ENCODE measurements at regions not wholly inside any gene's neighbourhood (a gene's known extent, or its start where the extent isn't known, plus 50 kb on each side); places are given as distances from the start of the nearest gene placed in this dataset.

DNA sequence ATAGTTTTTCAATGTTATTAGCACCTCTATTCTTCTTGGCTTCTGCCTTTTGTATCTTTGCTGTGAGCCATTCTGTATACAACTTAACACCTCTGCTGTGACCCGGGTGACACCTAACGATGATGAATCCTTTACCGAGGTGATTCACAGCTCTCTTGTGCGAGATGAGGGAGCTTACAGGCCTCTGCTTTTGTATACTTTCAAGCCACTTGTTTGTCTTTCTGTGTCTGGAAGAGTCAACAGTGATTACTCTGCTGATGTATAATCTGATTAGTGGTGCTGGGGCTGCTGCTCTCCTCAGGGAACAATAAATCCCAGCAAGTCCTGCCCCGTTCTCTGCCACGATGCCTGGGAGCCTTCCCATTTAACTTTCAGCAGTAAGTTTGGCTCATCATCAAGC is 442.9 kb upstream of the SGCD start (continued):
- TF ChIP-seq, protein P1, sequence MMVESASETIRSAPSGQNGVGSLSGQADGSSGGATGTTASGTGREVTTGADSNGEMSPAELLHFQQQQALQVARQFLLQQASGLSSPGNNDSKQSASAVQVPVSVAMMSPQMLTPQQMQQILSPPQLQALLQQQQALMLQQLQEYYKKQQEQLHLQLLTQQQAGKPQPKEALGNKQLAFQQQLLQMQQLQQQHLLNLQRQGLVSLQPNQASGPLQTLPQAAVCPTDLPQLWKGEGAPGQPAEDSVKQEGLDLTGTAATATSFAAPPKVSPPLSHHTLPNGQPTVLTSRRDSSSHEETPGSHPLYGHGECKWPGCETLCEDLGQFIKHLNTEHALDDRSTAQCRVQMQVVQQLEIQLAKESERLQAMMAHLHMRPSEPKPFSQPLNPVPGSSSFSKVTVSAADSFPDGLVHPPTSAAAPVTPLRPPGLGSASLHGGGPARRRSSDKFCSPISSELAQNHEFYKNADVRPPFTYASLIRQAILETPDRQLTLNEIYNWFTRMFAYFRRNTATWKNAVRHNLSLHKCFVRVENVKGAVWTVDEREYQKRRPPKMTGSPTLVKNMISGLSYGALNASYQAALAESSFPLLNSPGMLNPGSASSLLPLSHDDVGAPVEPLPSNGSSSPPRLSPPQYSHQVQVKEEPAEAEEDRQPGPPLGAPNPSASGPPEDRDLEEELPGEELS (CRISPR knock-in tag; IDR thresholded peaks at IDR 0.05) = no peak
- TF ChIP-seq SP1 (CRISPR knock-in tag; conservative IDR thresholded peaks at IDR 0.05) (no peak), FOXK1 (CRISPR knock-in tag; IDR thresholded peaks at IDR 0.05) (no peak), SMAD4 (CRISPR knock-in tag; IDR thresholded peaks at IDR 0.05) (no peak), ZNF138 (CRISPR knock-in tag; conservative IDR thresholded peaks at IDR 0.05) (no peak), ELF4 (CRISPR knock-in tag; IDR thresholded peaks at IDR 0.05; ENCODE audit: low read depth) (no peak), ZNF219 (CRISPR knock-in tag; IDR thresholded peaks at IDR 0.05; ENCODE audit: borderline replicate concordance) (no peak), NR3C1 (CRISPR knock-in tag; conservative IDR thresholded peaks at IDR 0.05; ENCODE audit: low read depth) (no peak), NR2C2 (CRISPR knock-in tag; IDR thresholded peaks at IDR 0.05) (no peak), RORB (CRISPR knock-in tag; IDR thresholded peaks at IDR 0.05) (no peak)
- TF ChIP-seq, protein P2, sequence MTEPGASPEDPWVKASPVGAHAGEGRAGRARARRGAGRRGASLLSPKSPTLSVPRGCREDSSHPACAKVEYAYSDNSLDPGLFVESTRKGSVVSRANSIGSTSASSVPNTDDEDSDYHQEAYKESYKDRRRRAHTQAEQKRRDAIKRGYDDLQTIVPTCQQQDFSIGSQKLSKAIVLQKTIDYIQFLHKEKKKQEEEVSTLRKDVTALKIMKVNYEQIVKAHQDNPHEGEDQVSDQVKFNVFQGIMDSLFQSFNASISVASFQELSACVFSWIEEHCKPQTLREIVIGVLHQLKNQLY (CRISPR knock-in tag; IDR thresholded peaks at IDR 0.05) = no peak
- TF ChIP-seq, protein P3, sequence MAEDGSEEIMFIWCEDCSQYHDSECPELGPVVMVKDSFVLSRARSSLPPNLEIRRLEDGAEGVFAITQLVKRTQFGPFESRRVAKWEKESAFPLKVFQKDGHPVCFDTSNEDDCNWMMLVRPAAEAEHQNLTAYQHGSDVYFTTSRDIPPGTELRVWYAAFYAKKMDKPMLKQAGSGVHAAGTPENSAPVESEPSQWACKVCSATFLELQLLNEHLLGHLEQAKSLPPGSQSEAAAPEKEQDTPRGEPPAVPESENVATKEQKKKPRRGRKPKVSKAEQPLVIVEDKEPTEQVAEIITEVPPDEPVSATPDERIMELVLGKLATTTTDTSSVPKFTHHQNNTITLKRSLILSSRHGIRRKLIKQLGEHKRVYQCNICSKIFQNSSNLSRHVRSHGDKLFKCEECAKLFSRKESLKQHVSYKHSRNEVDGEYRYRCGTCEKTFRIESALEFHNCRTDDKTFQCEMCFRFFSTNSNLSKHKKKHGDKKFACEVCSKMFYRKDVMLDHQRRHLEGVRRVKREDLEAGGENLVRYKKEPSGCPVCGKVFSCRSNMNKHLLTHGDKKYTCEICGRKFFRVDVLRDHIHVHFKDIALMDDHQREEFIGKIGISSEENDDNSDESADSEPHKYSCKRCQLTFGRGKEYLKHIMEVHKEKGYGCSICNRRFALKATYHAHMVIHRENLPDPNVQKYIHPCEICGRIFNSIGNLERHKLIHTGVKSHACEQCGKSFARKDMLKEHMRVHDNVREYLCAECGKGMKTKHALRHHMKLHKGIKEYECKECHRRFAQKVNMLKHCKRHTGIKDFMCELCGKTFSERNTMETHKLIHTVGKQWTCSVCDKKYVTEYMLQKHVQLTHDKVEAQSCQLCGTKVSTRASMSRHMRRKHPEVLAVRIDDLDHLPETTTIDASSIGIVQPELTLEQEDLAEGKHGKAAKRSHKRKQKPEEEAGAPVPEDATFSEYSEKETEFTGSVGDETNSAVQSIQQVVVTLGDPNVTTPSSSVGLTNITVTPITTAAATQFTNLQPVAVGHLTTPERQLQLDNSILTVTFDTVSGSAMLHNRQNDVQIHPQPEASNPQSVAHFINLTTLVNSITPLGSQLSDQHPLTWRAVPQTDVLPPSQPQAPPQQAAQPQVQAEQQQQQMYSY (CRISPR knock-in tag; IDR thresholded peaks at IDR 0.05) = no peak

DNA sequence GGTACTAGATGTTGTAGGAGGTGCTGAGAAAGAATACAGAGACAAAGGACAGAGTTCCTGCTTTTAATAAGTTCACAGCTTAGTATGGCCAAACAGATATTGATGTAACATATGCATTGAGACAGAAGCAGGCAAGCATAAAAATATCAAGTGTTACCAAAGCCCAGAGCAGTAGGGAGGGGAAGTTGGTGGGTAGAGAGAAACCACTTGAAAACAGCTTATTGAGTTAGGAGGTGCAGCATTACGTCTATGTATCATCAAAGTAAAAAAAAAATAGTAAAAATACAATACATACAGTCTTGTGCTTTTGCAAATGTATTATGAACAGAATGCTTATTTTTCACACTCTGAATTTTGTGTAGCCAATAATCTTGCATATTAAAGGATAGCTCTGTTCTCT is 441.8 kb upstream of the SGCD start:
- ChIA-PET CTCF (no interaction called here), POLR2A (no interaction called here)
- Mint-ChIP-seq H3K9me3 (no peaks in the 10 kb centered on the region), H3K36me3 (no peaks in the 10 kb centered on the region), H3K4me3 (no peak overlapping the region), H3K27me3 (ENCODE audit: low read depth) (no peaks in the 10 kb centered on the region), H3K27ac (no peak overlapping the region), H3K4me1 (no peaks in the 10 kb centered on the region)
- DNase-seq (ENCODE audit: low spot score) (no peak), ATAC-seq (no peak)
- TF ChIP-seq, protein P4, sequence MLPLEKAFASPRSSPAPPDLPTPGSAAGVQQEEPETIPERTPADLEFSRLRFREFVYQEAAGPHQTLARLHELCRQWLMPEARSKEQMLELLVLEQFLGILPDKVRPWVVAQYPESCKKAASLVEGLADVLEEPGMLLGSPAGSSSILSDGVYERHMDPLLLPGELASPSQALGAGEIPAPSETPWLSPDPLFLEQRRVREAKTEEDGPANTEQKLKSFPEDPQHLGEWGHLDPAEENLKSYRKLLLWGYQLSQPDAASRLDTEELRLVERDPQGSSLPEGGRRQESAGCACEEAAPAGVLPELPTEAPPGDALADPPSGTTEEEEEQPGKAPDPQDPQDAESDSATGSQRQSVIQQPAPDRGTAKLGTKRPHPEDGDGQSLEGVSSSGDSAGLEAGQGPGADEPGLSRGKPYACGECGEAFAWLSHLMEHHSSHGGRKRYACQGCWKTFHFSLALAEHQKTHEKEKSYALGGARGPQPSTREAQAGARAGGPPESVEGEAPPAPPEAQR (CRISPR knock-in tag; IDR thresholded peaks at IDR 0.05) = no peak
- TF ChIP-seq TCF7 (CRISPR knock-in tag; IDR thresholded peaks at IDR 0.05; ENCODE audit: low read depth) (no peak), ZNF396 (CRISPR knock-in tag; IDR thresholded peaks at IDR 0.05; ENCODE audit: borderline replicate concordance) (no peak), CREB1 (CRISPR knock-in tag; IDR thresholded peaks at IDR 0.05) (no peak), PRRX2 (CRISPR knock-in tag; IDR thresholded peaks at IDR 0.05) (no peak), OVOL2 (CRISPR knock-in tag; IDR thresholded peaks at IDR 0.05; ENCODE audit: borderline replicate concordance) (no peak), SP1 (CRISPR knock-in tag; conservative IDR thresholded peaks at IDR 0.05) (no peak), KAT7 (CRISPR knock-in tag; IDR thresholded peaks at IDR 0.05; ENCODE audit: borderline replicate concordance) (no peak), NFATC4 (CRISPR knock-in tag; IDR thresholded peaks at IDR 0.05) (no peak)
- TF ChIP-seq, protein P2 (CRISPR knock-in tag; IDR thresholded peaks at IDR 0.05) = no peak
- TF ChIP-seq, protein P5, sequence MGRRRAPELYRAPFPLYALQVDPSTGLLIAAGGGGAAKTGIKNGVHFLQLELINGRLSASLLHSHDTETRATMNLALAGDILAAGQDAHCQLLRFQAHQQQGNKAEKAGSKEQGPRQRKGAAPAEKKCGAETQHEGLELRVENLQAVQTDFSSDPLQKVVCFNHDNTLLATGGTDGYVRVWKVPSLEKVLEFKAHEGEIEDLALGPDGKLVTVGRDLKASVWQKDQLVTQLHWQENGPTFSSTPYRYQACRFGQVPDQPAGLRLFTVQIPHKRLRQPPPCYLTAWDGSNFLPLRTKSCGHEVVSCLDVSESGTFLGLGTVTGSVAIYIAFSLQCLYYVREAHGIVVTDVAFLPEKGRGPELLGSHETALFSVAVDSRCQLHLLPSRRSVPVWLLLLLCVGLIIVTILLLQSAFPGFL (CRISPR knock-in tag; IDR thresholded peaks at IDR 0.05; ENCODE audit: borderline replicate concordance) = no peak
- TF ChIP-seq, protein P6, sequence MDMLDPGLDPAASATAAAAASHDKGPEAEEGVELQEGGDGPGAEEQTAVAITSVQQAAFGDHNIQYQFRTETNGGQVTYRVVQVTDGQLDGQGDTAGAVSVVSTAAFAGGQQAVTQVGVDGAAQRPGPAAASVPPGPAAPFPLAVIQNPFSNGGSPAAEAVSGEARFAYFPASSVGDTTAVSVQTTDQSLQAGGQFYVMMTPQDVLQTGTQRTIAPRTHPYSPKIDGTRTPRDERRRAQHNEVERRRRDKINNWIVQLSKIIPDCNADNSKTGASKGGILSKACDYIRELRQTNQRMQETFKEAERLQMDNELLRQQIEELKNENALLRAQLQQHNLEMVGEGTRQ (CRISPR knock-in tag; IDR thresholded peaks at IDR 0.05) = no peak
- TF ChIP-seq, protein P7, sequence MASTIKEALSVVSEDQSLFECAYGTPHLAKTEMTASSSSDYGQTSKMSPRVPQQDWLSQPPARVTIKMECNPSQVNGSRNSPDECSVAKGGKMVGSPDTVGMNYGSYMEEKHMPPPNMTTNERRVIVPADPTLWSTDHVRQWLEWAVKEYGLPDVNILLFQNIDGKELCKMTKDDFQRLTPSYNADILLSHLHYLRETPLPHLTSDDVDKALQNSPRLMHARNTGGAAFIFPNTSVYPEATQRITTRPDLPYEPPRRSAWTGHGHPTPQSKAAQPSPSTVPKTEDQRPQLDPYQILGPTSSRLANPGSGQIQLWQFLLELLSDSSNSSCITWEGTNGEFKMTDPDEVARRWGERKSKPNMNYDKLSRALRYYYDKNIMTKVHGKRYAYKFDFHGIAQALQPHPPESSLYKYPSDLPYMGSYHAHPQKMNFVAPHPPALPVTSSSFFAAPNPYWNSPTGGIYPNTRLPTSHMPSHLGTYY (CRISPR knock-in tag; IDR thresholded peaks at IDR 0.05) = no peak
- TF ChIP-seq, protein P8, sequence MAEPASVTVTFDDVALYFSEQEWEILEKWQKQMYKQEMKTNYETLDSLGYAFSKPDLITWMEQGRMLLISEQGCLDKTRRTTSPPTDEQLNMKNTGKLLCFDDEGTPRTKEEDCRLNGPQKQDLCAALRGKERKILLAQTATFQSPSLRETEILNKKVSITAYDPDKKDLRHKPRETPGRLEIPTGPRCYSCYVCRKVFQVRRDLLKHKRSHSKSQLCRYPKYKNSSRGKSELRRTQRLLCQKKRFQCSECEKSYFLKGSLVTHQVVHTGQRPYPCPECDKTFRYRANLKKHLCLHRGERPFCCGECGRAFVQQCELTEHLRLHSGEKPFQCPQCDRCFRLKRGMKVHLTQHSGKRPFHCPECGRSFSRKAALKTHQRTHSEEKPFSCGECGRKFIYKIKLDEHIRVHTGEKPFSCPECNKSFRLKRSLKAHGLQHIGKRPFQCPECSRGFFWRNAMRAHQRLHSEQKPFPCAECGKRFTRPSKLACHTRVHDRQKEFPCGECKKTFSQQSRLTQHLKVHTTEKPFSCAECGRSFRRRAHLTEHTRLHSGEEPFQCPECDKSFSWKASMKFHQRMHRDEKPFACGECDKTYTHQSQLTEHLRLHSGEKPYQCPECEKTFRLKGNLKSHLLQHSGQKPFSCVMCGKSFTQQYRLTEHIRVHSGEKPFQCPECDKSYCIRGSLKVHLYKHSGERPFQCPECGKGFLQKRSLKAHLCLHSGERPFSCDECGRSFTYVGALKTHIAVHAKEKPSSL (CRISPR knock-in tag; conservative IDR thresholded peaks at IDR 0.05) = no peak
